Osteocyte (in vitro differentiated cells): ENCODE measurements at regions not wholly inside any gene's neighbourhood (a gene's known extent, or its start where the extent isn't known, plus 50 kb on each side); places are given as distances from the start of the nearest gene placed in this dataset.

ENCODE experiments used
- DNase-seq: peaks from one replicate; pipeline ENCODE4 v3.0.0; 2021; ENCODE audit warnings: mixed read lengths; ENCODE audit not compliant: unreplicated experiment; ENCODE audit errors: extremely low spot score
- H3K27ac Mint-ChIP-seq: one replicate; pipeline ENCODE4 v1.8.0; 2021; ENCODE audit warnings: mild to moderate bottlenecking, mixed read lengths; ENCODE audit not compliant: unreplicated experiment
- H3K27me3 Mint-ChIP-seq: one replicate; pipeline ENCODE4 v1.8.0; 2021; ENCODE audit warnings: mixed read lengths; ENCODE audit not compliant: unreplicated experiment
- H3K36me3 Mint-ChIP-seq: one replicate; pipeline ENCODE4 v1.8.0; 2021; ENCODE audit warnings: mixed read lengths; ENCODE audit not compliant: unreplicated experiment
- H3K4me1 Mint-ChIP-seq: one replicate; pipeline ENCODE4 v1.8.0; 2021; ENCODE audit warnings: mixed read lengths; ENCODE audit not compliant: unreplicated experiment
- H3K4me3 Mint-ChIP-seq: one replicate; pipeline ENCODE4 v1.8.0; 2021; ENCODE audit warnings: mild to moderate bottlenecking, moderate library complexity, mixed read lengths; ENCODE audit not compliant: unreplicated experiment
- H3K9me3 Mint-ChIP-seq: one replicate; pipeline ENCODE4 v1.8.0; 2021; ENCODE audit warnings: mixed read lengths; ENCODE audit not compliant: unreplicated experiment
- TF ChIP-seq, protein P1 (sequence below): fragments of 200-600 bp; sonication (generic); IDR thresholded peaks from 2 replicates; pipeline ENCODE4 v1.5.0; 2021; ENCODE audit warnings: antibody characterized with exemption, mild to moderate bottlenecking, moderate library complexity

DNA sequence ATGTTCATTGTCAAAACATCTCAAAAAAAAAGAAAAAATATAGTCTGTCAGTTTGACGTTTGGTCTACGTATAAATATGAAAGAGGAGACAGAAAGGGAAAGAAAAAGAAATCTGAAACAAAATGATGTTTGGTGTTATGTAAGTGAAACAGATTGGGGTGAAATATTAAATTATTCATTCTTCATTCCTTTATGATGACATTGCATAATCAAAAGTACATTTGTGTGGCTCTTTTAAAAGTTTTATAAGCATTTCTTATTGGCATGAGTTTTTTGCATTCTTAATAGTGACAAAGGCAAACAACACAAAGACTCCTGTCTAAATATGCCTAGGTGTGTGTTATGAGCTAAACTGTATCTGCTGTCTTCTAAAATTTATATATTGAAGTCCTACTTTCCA, 232.6 kb downstream of the EFNB2 start:
- Mint-ChIP-seq H3K4me1 (no peaks in the 10 kb centered on the region), H3K4me3 (no peak overlapping the region), H3K9me3 (peaks cover 21% of the 10 kb centered on the region), H3K27ac (no peak overlapping the region), H3K27me3 (no peaks in the 10 kb centered on the region), H3K36me3 (peaks cover 3% of the 10 kb centered on the region)
- no peak for DNase-seq
- TF ChIP-seq, protein P1, sequence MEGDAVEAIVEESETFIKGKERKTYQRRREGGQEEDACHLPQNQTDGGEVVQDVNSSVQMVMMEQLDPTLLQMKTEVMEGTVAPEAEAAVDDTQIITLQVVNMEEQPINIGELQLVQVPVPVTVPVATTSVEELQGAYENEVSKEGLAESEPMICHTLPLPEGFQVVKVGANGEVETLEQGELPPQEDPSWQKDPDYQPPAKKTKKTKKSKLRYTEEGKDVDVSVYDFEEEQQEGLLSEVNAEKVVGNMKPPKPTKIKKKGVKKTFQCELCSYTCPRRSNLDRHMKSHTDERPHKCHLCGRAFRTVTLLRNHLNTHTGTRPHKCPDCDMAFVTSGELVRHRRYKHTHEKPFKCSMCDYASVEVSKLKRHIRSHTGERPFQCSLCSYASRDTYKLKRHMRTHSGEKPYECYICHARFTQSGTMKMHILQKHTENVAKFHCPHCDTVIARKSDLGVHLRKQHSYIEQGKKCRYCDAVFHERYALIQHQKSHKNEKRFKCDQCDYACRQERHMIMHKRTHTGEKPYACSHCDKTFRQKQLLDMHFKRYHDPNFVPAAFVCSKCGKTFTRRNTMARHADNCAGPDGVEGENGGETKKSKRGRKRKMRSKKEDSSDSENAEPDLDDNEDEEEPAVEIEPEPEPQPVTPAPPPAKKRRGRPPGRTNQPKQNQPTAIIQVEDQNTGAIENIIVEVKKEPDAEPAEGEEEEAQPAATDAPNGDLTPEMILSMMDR: no peak

GRCh38 chr13:106302011-106302410, 233.5 kb downstream of the EFNB2 start:
- Mint-ChIP-seq H3K9me3 (peaks cover 21% of the 10 kb centered on the region), H3K27ac (no peak overlapping the region), H3K36me3 (no peaks in the 10 kb centered on the region), H3K4me1 (no peaks in the 10 kb centered on the region), H3K27me3 (no peaks in the 10 kb centered on the region), H3K4me3 (no peak overlapping the region)
- TF ChIP-seq, protein P1: no peak
- DNase-seq: no peak

DNA sequence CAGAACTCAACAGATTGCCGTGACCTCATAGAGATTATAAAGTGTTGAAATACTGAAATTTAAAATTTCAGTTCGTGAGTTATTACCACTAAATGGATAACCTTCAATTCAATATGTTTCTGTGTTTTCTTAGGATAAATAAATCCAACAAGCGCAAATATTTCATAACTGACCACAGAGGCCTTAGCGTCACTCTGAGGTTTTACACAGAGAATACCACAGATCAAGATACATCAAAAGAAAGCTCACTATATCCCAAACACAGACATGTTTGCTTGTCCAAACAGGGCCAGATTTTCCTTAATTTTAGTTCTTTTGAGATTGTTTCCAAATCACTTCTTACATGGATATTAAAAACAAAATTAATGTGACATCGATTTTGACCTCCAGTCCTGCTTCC, 235.8 kb downstream of the EFNB2 start:
- Mint-ChIP-seq H3K27ac (no peak overlapping the region), H3K4me1 (no peaks in the 10 kb centered on the region), H3K36me3 (no peaks in the 10 kb centered on the region), H3K4me3 (no peak overlapping the region), H3K9me3 (peaks cover 13% of the 10 kb centered on the region), H3K27me3 (no peaks in the 10 kb centered on the region)
- DNase-seq: no peak
- TF ChIP-seq, protein P1: no peak

GRCh38 chr13:106297283-106297682, 238.2 kb downstream of the EFNB2 start:
- H3K9me3 Mint-ChIP-seq: no peaks in the 10 kb centered on the region
- no peak for DNase-seq
- TF ChIP-seq, protein P1: no peak
- H3K27ac Mint-ChIP-seq: no peak overlapping the region
- H3K4me1 Mint-ChIP-seq: no peaks in the 10 kb centered on the region
- no peaks in the 10 kb centered on the region for H3K36me3 Mint-ChIP-seq
- no peak overlapping the region for H3K4me3 Mint-ChIP-seq
- H3K27me3 Mint-ChIP-seq: no peaks in the 10 kb centered on the region

DNA sequence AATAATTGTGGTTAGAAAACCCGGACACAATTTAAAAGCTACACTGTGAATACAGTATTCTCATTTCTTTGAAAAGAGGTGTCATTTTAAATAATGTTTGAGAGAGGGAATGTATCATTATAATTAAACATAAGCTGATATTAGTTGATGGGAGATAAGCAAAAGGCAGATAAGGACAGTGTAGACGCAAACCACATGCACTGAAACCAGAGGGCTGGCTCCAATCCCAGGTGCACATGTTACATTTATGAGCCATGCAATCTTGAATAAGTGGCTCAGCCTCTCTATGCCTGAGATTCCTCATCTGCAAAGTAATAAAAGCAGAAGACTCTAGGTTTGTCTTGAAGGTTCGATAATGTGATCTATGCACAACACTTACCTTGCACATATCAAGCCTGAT, 238.7 kb downstream of the EFNB2 start:
- Mint-ChIP-seq H3K4me1 (no peaks in the 10 kb centered on the region), H3K4me3 (no peak overlapping the region), H3K36me3 (no peaks in the 10 kb centered on the region), H3K9me3 (no peaks in the 10 kb centered on the region), H3K27ac (no peak overlapping the region), H3K27me3 (no peaks in the 10 kb centered on the region)
- DNase-seq: no peak
- TF ChIP-seq, protein P1: no peak
